Thoracic aorta (tissue), 2 donors: ENCODE measurements at regions not wholly inside any gene's neighbourhood (a gene's known extent, or its start where the extent isn't known, plus 50 kb on each side); places are given as distances from the start of the nearest gene placed in this dataset.

Experiments
- ATAC-seq: fragments of 150-250 bp; one replicate; pipeline ENCODE4 v1.8.0; 2017; ENCODE audit warnings: low read depth; ENCODE audit not compliant: insufficient number of reproducible peaks, low FRiP score
- DNase-seq: peaks from one replicate; pipeline ENCODE4 v3.0.0-alpha.2; 2020; ENCODE audit warnings: low spot score
- H3K27ac ChIP-seq, 2 donors: fragments of 200-600 bp; sonication (generic); 1 replicate in 1 of 2; 2 replicates in 1 of 2; pipeline ENCODE4 v1.5.1; 2016; ENCODE audit warnings: mild to moderate bottlenecking in 2 of 2, moderate library complexity in 2 of 2
- H3K27me3 ChIP-seq: fragments of 200-600 bp; sonication (generic); replicated peaks from 2 replicates; pipeline ENCODE4 v1.6.0; 2016; ENCODE audit warnings: mild to moderate bottlenecking; ENCODE audit not compliant: insufficient read depth
- H3K36me3 ChIP-seq: fragments of 200-600 bp; sonication (generic); one replicate; pipeline ENCODE4 v1.5.1; 2016
- H3K4me1 ChIP-seq, 2 donors: fragments of 200-600 bp; sonication (generic); 1 replicate in 1 of 2; 2 replicates in 1 of 2; pipeline versions ENCODE4 v1.5.1 to v1.6.0; 2016; ENCODE audit warnings: low read depth in 2 of 2, mild to moderate bottlenecking in 1 of 2; ENCODE audit not compliant: control insufficient read depth in 1 of 2
- H3K4me3 ChIP-seq: fragments of 200-600 bp; sonication (generic); 2 replicates; pipeline ENCODE4 v1.5.1; 2016; ENCODE audit warnings: mild to moderate bottlenecking
- H3K9me3 ChIP-seq: fragments of 200-600 bp; sonication (generic); 2 replicates; pipeline ENCODE4 v1.5.1; 2016
- CTCF ChIP-seq: fragments of 200-600 bp; sonication (generic); IDR thresholded peaks from one replicate; pipeline ENCODE4 v1.5.1; 2019; ENCODE audit warnings: antibody characterized with exemption

GRCh38 chr19:32164384-32164992 is 180.9 kb upstream of the ZNF507 start:
- no peaks in the 10 kb centered on the region for H3K36me3 ChIP-seq
- H3K27me3 ChIP-seq: no peaks in the 10 kb centered on the region
- no peak for TF ChIP-seq CTCF
- H3K4me1 ChIP-seq: no peaks in the 10 kb centered on the region
- H3K9me3 ChIP-seq: no peaks in the 10 kb centered on the region
- DNase-seq: no peak
- H3K27ac ChIP-seq: no peak overlapping the region
- no peak overlapping the region for H3K4me3 ChIP-seq
- no peak for ATAC-seq

GRCh38 chr19:32165141-32165540 is 180.3 kb upstream of the ZNF507 start:
- H3K9me3 ChIP-seq: no peaks in the 10 kb centered on the region
- H3K4me3 ChIP-seq: no peak overlapping the region
- H3K36me3 ChIP-seq: no peaks in the 10 kb centered on the region
- no peak for TF ChIP-seq CTCF
- ATAC-seq (no peak), DNase-seq (no peak)
- H3K27me3 ChIP-seq: no peaks in the 10 kb centered on the region
- H3K4me1 ChIP-seq: no peaks in the 10 kb centered on the region
- no peak overlapping the region for H3K27ac ChIP-seq

GRCh38 chr19:32165750-32166149 is 179.7 kb upstream of the ZNF507 start:
- Histone ChIP-seq H3K4me3 (no peak overlapping the region), H3K27me3 (no peaks in the 10 kb centered on the region), H3K27ac (no peak overlapping the region), H3K4me1 (no peaks in the 10 kb centered on the region), H3K9me3 (no peaks in the 10 kb centered on the region), H3K36me3 (no peaks in the 10 kb centered on the region)
- no peak for TF ChIP-seq CTCF
- DNase-seq (no peak), ATAC-seq (no peak)

GRCh38 chr19:32166238-32166637 is 179.2 kb upstream of the ZNF507 start:
- no peak for DNase-seq
- no peak for ATAC-seq

GRCh38 chr19:32168111-32168510 is 177.3 kb upstream of the ZNF507 start:
- ATAC-seq (no peak), DNase-seq (no peak)
- no peak overlapping the region for H3K27ac ChIP-seq
- no peaks in the 10 kb centered on the region for H3K4me1 ChIP-seq
- TF ChIP-seq CTCF: no peak
- H3K27me3 ChIP-seq: no peaks in the 10 kb centered on the region
- no peaks in the 10 kb centered on the region for H3K9me3 ChIP-seq
- H3K36me3 ChIP-seq: no peaks in the 10 kb centered on the region
- H3K4me3 ChIP-seq: no peak overlapping the region

More at GRCh38 chr19:32166238-32166637, 179.2 kb upstream of the ZNF507 start:
- no peak for TF ChIP-seq CTCF
- no peaks in the 10 kb centered on the region for H3K9me3 ChIP-seq
- no peaks in the 10 kb centered on the region for H3K27me3 ChIP-seq
- no peak overlapping the region for H3K27ac ChIP-seq
- H3K4me3 ChIP-seq: no peak overlapping the region
- no peaks in the 10 kb centered on the region for H3K4me1 ChIP-seq
- H3K36me3 ChIP-seq: no peaks in the 10 kb centered on the region
